ENCODE measurements at regions not wholly inside any gene's neighbourhood (a gene's known extent, or its start where the extent isn't known, plus 50 kb on each side); places are given as distances from the start of the nearest gene placed in this dataset.

DNA sequence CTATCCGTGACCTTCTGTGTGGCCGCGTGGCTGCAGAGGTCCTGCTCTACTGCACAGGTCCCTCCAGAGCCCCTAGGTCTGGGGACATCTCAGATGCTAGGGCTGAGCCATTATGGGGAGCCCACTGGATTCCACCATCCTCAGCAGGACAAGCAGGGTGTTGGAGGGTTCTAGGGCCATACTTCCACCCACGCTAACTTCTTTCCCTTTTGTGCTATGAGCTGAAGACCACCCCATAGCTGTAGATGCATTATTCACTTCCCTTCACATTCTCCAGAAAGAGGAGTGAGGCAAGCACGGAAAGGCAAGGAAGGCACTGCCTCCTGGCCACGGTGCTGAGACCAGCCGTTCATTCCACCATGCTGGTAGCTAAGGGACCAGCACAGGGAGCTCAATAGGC is 149.5 kb upstream of the MYCN start (continued):
- TF ChIP-seq EZH2phosphoT487 (IDR thresholded peaks at IDR 0.05; ENCODE audit: unreplicated experiment), result no peak
- TF ChIP-seq EZH2 (IDR thresholded peaks at IDR 0.05; ENCODE audit: low read depth, unreplicated experiment), result no peak
- TF ChIP-seq CTCF (conservative IDR thresholded peaks at IDR 0.05; ENCODE audit: low read depth in 2 of 2), result no peak
- TF ChIP-seq ZNF331 (CRISPR knock-in tag; IDR thresholded peaks at IDR 0.05; ENCODE audit: low read depth), result no peak
- TF ChIP-seq, protein P1, sequence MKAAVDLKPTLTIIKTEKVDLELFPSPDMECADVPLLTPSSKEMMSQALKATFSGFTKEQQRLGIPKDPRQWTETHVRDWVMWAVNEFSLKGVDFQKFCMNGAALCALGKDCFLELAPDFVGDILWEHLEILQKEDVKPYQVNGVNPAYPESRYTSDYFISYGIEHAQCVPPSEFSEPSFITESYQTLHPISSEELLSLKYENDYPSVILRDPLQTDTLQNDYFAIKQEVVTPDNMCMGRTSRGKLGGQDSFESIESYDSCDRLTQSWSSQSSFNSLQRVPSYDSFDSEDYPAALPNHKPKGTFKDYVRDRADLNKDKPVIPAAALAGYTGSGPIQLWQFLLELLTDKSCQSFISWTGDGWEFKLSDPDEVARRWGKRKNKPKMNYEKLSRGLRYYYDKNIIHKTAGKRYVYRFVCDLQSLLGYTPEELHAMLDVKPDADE (IDR thresholded peaks at IDR 0.05), result no peak
- no peak for TF ChIP-seq POLR2AphosphoS5 (IDR thresholded peaks at IDR 0.05; ENCODE audit: low read depth)
- TF ChIP-seq JUNB (IDR thresholded peaks at IDR 0.05; ENCODE audit: unreplicated experiment), result no peak
- no peak for TF ChIP-seq REST (IDR thresholded peaks at IDR 0.05; ENCODE audit: unreplicated experiment)

GRCh38 chr2:15791294-15791693 is 149.1 kb upstream of the MYCN start:
- Mint-ChIP-seq H3K4me1 (peaks cover 6% of the 10 kb centered on the region; the same call in 1 of the 3 replicates), H3K27me3 (ENCODE audit: insufficient read depth, low read depth, poor library complexity) (peaks cover 5% of the 10 kb centered on the region), H3K9me3 (no peaks in the 10 kb centered on the region; the same call in 2 of the 3 replicates), H3K4me3 (no peak overlapping the region), H3K36me3 (ENCODE audit: low read depth) (no peaks in the 10 kb centered on the region), H3K27ac (no peak overlapping the region)
- Histone ChIP-seq H3K4me2 (no peak overlapping the region), H3K27ac (ENCODE audit: low read depth) (no peak overlapping the region), H2AFZ (no peak overlapping the region), H3K4me3 (no peak overlapping the region), H3K9me2 (ENCODE audit: insufficient read depth) (0 out of 2 replicates have a peak, but pooled peaks cover 12% of the 10 kb centered on the region), H3F3A (replicated peaks; ENCODE audit: low read depth) (no peaks in the 10 kb centered on the region), H3K27me3 (ENCODE audit: insufficient read depth) (no peaks in the 10 kb centered on the region), H3K4me1 (ENCODE audit: insufficient read depth) (no peaks in the 10 kb centered on the region), H4K20me1 (replicated peaks; ENCODE audit: insufficient read depth) (no peaks in the 10 kb centered on the region), H3K36me3 (ENCODE audit: insufficient read depth) (no peaks in the 10 kb centered on the region), H3K79me2 (replicated peaks; ENCODE audit: insufficient read depth) (no peaks in the 10 kb centered on the region)
- DNase-seq (ENCODE audit: low spot score), result no peak
- no peak for ATAC-seq
- TF ChIP-seq ZNF114 (CRISPR knock-in tag; IDR thresholded peaks at IDR 0.05) (no peak), CTCF (conservative IDR thresholded peaks at IDR 0.05; ENCODE audit: low read depth in 2 of 2) (no peak), NANOG (IDR thresholded peaks at IDR 0.05; ENCODE audit: borderline replicate concordance) (no peak)
- TF ChIP-seq, protein P2, sequence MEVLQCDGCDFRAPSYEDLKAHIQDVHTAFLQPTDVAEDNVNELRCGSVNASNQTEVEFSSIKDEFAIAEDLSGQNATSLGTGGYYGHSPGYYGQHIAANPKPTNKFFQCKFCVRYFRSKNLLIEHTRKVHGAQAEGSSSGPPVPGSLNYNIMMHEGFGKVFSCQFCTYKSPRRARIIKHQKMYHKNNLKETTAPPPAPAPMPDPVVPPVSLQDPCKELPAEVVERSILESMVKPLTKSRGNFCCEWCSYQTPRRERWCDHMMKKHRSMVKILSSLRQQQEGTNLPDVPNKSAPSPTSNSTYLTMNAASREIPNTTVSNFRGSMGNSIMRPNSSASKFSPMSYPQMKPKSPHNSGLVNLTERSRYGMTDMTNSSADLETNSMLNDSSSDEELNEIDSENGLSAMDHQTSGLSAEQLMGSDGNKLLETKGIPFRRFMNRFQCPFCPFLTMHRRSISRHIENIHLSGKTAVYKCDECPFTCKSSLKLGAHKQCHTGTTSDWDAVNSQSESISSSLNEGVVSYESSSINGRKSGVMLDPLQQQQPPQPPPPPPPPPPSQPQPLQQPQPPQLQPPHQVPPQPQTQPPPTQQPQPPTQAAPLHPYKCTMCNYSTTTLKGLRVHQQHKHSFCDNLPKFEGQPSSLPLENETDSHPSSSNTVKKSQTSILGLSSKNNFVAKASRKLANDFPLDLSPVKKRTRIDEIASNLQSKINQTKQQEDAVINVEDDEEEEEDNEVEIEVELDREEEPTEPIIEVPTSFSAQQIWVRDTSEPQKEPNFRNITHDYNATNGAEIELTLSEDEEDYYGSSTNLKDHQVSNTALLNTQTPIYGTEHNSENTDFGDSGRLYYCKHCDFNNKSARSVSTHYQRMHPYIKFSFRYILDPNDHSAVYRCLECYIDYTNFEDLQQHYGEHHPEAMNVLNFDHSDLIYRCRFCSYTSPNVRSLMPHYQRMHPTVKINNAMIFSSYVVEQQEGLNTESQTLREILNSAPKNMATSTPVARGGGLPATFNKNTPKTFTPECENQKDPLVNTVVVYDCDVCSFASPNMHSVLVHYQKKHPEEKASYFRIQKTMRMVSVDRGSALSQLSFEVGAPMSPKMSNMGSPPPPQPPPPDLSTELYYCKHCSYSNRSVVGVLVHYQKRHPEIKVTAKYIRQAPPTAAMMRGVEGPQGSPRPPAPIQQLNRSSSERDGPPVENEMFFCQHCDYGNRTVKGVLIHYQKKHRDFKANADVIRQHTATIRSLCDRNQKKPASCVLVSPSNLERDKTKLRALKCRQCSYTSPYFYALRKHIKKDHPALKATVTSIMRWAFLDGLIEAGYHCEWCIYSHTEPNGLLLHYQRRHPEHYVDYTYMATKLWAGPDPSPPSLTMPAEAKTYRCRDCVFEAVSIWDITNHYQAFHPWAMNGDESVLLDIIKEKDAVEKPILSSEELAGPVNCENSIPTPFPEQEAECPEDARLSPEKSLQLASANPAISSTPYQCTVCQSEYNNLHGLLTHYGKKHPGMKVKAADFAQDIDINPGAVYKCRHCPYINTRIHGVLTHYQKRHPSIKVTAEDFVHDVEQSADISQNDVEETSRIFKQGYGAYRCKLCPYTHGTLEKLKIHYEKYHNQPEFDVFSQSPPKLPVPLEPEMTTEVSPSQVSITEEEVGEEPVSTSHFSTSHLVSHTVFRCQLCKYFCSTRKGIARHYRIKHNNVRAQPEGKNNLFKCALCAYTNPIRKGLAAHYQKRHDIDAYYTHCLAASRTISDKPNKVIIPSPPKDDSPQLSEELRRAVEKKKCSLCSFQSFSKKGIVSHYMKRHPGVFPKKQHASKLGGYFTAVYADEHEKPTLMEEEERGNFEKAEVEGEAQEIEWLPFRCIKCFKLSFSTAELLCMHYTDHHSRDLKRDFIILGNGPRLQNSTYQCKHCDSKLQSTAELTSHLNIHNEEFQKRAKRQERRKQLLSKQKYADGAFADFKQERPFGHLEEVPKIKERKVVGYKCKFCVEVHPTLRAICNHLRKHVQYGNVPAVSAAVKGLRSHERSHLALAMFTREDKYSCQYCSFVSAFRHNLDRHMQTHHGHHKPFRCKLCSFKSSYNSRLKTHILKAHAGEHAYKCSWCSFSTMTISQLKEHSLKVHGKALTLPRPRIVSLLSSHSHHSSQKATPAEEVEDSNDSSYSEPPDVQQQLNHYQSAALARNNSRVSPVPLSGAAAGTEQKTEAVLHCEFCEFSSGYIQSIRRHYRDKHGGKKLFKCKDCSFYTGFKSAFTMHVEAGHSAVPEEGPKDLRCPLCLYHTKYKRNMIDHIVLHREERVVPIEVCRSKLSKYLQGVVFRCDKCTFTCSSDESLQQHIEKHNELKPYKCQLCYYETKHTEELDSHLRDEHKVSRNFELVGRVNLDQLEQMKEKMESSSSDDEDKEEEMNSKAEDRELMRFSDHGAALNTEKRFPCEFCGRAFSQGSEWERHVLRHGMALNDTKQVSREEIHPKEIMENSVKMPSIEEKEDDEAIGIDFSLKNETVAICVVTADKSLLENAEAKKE (CRISPR knock-in tag; IDR thresholded peaks at IDR 0.05), result no peak

All from GM23338 (cell line).